A673 (cell line): ENCODE measurements at regions not wholly inside any gene's neighbourhood (a gene's known extent, or its start where the extent isn't known, plus 50 kb on each side); places are given as distances from the start of the nearest gene placed in this dataset.

Experiments used
- CTCF ChIP-seq: fragments of 300-800, 200-600 bp; sonication (generic); conservative IDR thresholded peaks from 2 replicates; pipeline ENCODE4 v1.5.1; 2017; ENCODE audit warnings: low read depth, mild to moderate bottlenecking, antibody characterized with exemption, low read length, moderate library complexity, mixed read lengths
- EZH2 ChIP-seq: fragments of 200-600 bp; sonication (generic); IDR thresholded peaks from 2 replicates; pipeline ENCODE4 v1.6.1; 2017; ENCODE audit warnings: borderline replicate concordance, low read depth, mild to moderate bottlenecking, mixed read lengths, antibody characterized with exemption, low read length; ENCODE audit not compliant: poor library complexity, severe bottlenecking

GRCh38 chr2:150585221-150585971 lies 97.9 kb upstream of the RND3 start:
- TF ChIP-seq CTCF = no peak
- TF ChIP-seq EZH2 = no peak
